Retinal pigment epithelial cell (primary cell): ENCODE measurements at regions not wholly inside any gene's neighbourhood (a gene's known extent, or its start where the extent isn't known, plus 50 kb on each side); places are given as distances from the start of the nearest gene placed in this dataset.

ENCODE experiments used
- DNase-seq: peaks from one replicate; pipeline ENCODE4 v3.0.0-alpha.2; 2010; ENCODE audit warnings: low read depth
- H3K4me3 ChIP-seq: 2 replicates; pipeline ENCODE4 v1.5.1; 2011; ENCODE audit warnings: mild to moderate bottlenecking, low read length, control low read depth, moderate library complexity
- CTCF ChIP-seq: conservative IDR thresholded peaks from 2 replicates; pipeline ENCODE4 v1.5.1; 2011; ENCODE audit warnings: low read depth, low read length, control low read depth, inconsistent platforms

- DNase-seq: no peak
- no peak for TF ChIP-seq CTCF
Observed at GRCh38 chr16:86296256-86296655, 214.1 kb upstream of the FOXF1 start.

GRCh38 chr16:86297391-86297790 lies 212.9 kb upstream of the FOXF1 start:
- no peak for TF ChIP-seq CTCF
- H3K4me3 ChIP-seq: no peak overlapping the region
- DNase-seq: no peak

More at GRCh38 chr16:86296256-86296655, 214.1 kb upstream of the FOXF1 start:
- no peak overlapping the region for H3K4me3 ChIP-seq

GRCh38 chr16:86297866-86298757 lies 212.2 kb upstream of the FOXF1 start:
- H3K4me3 ChIP-seq: no peak overlapping the region
- DNase-seq: no peak
- no peak for TF ChIP-seq CTCF

- TF ChIP-seq CTCF: no peak
- no peak for DNase-seq
- no peak overlapping the region for H3K4me3 ChIP-seq
Observed at GRCh38 chr16:86298758-86299134, 211.6 kb upstream of the FOXF1 start.

GRCh38 chr16:86299882-86300610 lies 210.3 kb upstream of the FOXF1 start:
- H3K4me3 ChIP-seq: no peak overlapping the region
- TF ChIP-seq CTCF: no peak

GRCh38 chr16:86300746-86301481 lies 209.4 kb upstream of the FOXF1 start:
- TF ChIP-seq CTCF: no peak
- no peak for DNase-seq
- no peak overlapping the region for H3K4me3 ChIP-seq

More at GRCh38 chr16:86299882-86300610, 210.3 kb upstream of the FOXF1 start:
- no peak for DNase-seq
